ENCODE measurements at regions not wholly inside any gene's neighbourhood (a gene's known extent, or its start where the extent isn't known, plus 50 kb on each side); places are given as distances from the start of the nearest gene placed in this dataset.

DNA sequence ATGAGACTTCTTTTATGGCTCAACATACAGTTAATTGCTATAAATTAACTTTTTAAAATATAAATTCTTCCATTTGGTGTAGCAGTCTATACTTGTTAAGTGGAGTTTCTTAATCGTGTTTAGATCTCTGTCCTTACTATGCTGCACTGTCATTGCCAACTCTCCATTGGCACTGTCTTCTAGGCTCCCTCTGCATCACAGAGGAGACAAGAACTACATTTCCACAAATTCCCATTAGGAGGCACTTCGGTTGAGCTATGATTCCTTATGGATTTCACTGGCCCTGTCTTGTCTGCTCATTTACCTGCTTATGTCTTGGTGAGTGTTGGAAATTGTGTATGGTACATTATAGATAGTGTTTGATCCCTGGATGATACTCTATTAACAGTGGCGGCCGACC is 630.9 kb upstream of the ATXN7L3B start:
- H3K36me3 ChIP-seq (ENCODE audit: insufficient read depth, low read length), result no peaks in the 10 kb centered on the region
- H4K20me1 ChIP-seq (ENCODE audit: insufficient read depth), result no peaks in the 10 kb centered on the region
- no peaks in the 10 kb centered on the region for H3K79me2 ChIP-seq (replicated peaks; ENCODE audit: insufficient read depth, low read length)
- no peaks in the 10 kb centered on the region for H3K9me3 ChIP-seq (ENCODE audit: low read length)
- H3F3A ChIP-seq (ENCODE audit: insufficient read depth, low read length, poor library complexity, severe bottlenecking), result no peaks in the 10 kb centered on the region
- no peaks in the 10 kb centered on the region for H3K9me2 ChIP-seq (ENCODE audit: insufficient read depth, low read length)
- no peaks in the 10 kb centered on the region for H3K27me3 ChIP-seq (ENCODE audit: insufficient read depth, low read depth, low read length)
- H3K9ac ChIP-seq (ENCODE audit: low read length), result no peak overlapping the region
- H2AFZ ChIP-seq (ENCODE audit: low read depth, low read length), result no peak overlapping the region
- H3K4me3 ChIP-seq (ENCODE audit: low read length), result no peak overlapping the region
- TF ChIP-seq SMC3 (conservative IDR thresholded peaks at IDR 0.05; ENCODE audit: poor library complexity) (no peak), RAD21 (conservative IDR thresholded peaks at IDR 0.05) (no peak), POLR2AphosphoS5 (IDR thresholded peaks at IDR 0.05) (no peak), EP300 (conservative IDR thresholded peaks at IDR 0.05; ENCODE audit: poor library complexity, severe bottlenecking) (no peak), TAF1 (IDR thresholded peaks at IDR 0.05; ENCODE audit: low read depth) (no peak)
- TF ChIP-seq, protein P1, sequence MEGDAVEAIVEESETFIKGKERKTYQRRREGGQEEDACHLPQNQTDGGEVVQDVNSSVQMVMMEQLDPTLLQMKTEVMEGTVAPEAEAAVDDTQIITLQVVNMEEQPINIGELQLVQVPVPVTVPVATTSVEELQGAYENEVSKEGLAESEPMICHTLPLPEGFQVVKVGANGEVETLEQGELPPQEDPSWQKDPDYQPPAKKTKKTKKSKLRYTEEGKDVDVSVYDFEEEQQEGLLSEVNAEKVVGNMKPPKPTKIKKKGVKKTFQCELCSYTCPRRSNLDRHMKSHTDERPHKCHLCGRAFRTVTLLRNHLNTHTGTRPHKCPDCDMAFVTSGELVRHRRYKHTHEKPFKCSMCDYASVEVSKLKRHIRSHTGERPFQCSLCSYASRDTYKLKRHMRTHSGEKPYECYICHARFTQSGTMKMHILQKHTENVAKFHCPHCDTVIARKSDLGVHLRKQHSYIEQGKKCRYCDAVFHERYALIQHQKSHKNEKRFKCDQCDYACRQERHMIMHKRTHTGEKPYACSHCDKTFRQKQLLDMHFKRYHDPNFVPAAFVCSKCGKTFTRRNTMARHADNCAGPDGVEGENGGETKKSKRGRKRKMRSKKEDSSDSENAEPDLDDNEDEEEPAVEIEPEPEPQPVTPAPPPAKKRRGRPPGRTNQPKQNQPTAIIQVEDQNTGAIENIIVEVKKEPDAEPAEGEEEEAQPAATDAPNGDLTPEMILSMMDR (IDR thresholded peaks at IDR 0.05; ENCODE audit: poor library complexity, severe bottlenecking), result no peak
- no peak overlapping the region for H3K27ac ChIP-seq (ENCODE audit: low read length)
- no peak overlapping the region for H3K4me2 ChIP-seq (ENCODE audit: low read length)

DNA sequence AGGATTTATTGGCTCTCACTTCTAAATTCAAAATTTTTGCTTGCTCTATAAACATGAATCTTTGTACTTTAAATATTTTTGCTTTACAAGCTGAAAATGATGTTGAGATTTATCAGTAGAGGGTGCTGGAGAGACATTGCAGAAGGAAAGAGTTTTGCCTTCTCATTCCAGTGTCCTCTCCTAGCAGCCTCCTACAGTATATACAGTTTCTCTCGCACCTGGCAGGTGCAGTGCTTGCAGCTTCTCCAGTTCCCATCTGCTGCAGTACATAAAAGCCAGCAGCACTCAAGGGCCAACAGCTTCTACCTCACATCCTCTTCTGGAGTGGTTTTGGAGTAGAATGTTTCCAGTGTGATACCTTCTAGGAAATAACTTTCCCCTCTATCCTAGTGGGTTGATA is 601.8 kb upstream of the ATXN7L3B start:
- Histone ChIP-seq H3K4me2 (ENCODE audit: low read length) (no peak overlapping the region), H3K9me2 (ENCODE audit: insufficient read depth, low read length) (no peaks in the 10 kb centered on the region), H2AFZ (ENCODE audit: low read depth, low read length) (no peak overlapping the region), H3K9me3 (ENCODE audit: low read length) (no peaks in the 10 kb centered on the region), H3K27me3 (ENCODE audit: insufficient read depth, low read depth, low read length) (no peaks in the 10 kb centered on the region), H4K20me1 (ENCODE audit: insufficient read depth) (no peaks in the 10 kb centered on the region), H3K9ac (ENCODE audit: low read length) (no peak overlapping the region), H3K4me3 (ENCODE audit: low read length) (no peak overlapping the region), H3K36me3 (ENCODE audit: insufficient read depth, low read length) (no peaks in the 10 kb centered on the region), H3K79me2 (replicated peaks; ENCODE audit: insufficient read depth, low read length) (no peaks in the 10 kb centered on the region), H3K27ac (ENCODE audit: low read length) (no peak overlapping the region), H3F3A (ENCODE audit: insufficient read depth, low read length, poor library complexity, severe bottlenecking) (no peaks in the 10 kb centered on the region)
- TF ChIP-seq SMC3 (conservative IDR thresholded peaks at IDR 0.05; ENCODE audit: poor library complexity) (peak; percentile 69), TAF1 (IDR thresholded peaks at IDR 0.05; ENCODE audit: low read depth) (no peak), RAD21 (conservative IDR thresholded peaks at IDR 0.05) (peak; percentile 68)
- TF ChIP-seq, protein P1 (IDR thresholded peaks at IDR 0.05; ENCODE audit: poor library complexity, severe bottlenecking), result peak; percentile 57

DNA sequence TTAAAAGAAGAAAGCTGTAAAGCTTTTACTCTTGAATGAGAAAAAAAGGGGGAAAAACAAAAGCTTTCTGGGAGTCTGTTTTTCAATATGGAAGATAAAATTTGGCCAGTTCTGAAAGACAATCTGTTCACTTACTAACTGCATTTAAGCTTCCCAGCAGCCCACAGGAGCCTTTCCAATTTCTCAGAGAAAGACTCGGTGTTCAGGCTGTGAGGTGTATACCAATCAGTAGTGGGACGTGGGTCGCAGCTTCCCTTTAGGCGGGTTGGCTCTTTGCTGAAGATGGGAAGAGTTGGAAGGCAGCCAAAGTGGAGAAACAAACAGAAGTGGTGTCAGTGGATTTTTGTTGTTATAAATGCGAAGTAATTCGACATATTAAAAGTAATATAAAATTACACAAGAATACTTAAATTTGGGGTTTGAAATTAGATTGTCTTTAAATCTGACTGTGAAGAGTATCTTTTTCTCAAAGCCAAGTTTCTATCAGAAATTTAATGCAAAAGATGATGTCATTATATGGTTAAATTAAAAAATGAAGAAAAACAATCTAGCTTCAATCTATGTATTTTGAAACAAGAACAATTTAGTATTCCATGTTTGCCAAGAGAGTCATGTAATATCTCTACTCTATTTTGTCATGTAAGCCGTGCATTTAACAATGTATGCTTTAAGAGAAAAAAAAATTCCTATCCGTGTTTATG is 590.2 kb upstream of the ATXN7L3B start:
- Histone ChIP-seq H3K79me2 (replicated peaks; ENCODE audit: insufficient read depth, low read length) (no peaks in the 10 kb centered on the region), H3K4me2 (ENCODE audit: low read length) (no peak overlapping the region)

More for the DNA sequence above, 590.2 kb upstream of the ATXN7L3B start:
- Histone ChIP-seq H4K20me1 (ENCODE audit: insufficient read depth) (no peaks in the 10 kb centered on the region), H3F3A (ENCODE audit: insufficient read depth, low read length, poor library complexity, severe bottlenecking) (no peaks in the 10 kb centered on the region), H3K27me3 (ENCODE audit: insufficient read depth, low read depth, low read length) (no peaks in the 10 kb centered on the region), H3K9me3 (ENCODE audit: low read length) (no peaks in the 10 kb centered on the region), H2AFZ (ENCODE audit: low read depth, low read length) (no peak overlapping the region), H3K4me3 (ENCODE audit: low read length) (no peak overlapping the region), H3K36me3 (ENCODE audit: insufficient read depth, low read length) (no peaks in the 10 kb centered on the region), H3K27ac (ENCODE audit: low read length) (no peak overlapping the region), H3K9ac (ENCODE audit: low read length) (no peak overlapping the region), H3K9me2 (ENCODE audit: insufficient read depth, low read length) (no peaks in the 10 kb centered on the region)
- TF ChIP-seq EP300 (conservative IDR thresholded peaks at IDR 0.05; ENCODE audit: poor library complexity, severe bottlenecking) (no peak), RAD21 (conservative IDR thresholded peaks at IDR 0.05) (no peak), POLR2AphosphoS5 (IDR thresholded peaks at IDR 0.05) (no peak), MXI1 (conservative IDR thresholded peaks at IDR 0.05; ENCODE audit: poor library complexity, severe bottlenecking) (no peak), SMC3 (conservative IDR thresholded peaks at IDR 0.05; ENCODE audit: poor library complexity) (no peak), EZH2 (IDR thresholded peaks at IDR 0.05; ENCODE audit: borderline replicate concordance, insufficient read depth, low read length, poor library complexity, severe bottlenecking) (no peak), TAF1 (IDR thresholded peaks at IDR 0.05; ENCODE audit: low read depth) (no peak)
- TF ChIP-seq, protein P1 (IDR thresholded peaks at IDR 0.05; ENCODE audit: poor library complexity, severe bottlenecking), result no peak
- TF ChIP-seq, protein P2, sequence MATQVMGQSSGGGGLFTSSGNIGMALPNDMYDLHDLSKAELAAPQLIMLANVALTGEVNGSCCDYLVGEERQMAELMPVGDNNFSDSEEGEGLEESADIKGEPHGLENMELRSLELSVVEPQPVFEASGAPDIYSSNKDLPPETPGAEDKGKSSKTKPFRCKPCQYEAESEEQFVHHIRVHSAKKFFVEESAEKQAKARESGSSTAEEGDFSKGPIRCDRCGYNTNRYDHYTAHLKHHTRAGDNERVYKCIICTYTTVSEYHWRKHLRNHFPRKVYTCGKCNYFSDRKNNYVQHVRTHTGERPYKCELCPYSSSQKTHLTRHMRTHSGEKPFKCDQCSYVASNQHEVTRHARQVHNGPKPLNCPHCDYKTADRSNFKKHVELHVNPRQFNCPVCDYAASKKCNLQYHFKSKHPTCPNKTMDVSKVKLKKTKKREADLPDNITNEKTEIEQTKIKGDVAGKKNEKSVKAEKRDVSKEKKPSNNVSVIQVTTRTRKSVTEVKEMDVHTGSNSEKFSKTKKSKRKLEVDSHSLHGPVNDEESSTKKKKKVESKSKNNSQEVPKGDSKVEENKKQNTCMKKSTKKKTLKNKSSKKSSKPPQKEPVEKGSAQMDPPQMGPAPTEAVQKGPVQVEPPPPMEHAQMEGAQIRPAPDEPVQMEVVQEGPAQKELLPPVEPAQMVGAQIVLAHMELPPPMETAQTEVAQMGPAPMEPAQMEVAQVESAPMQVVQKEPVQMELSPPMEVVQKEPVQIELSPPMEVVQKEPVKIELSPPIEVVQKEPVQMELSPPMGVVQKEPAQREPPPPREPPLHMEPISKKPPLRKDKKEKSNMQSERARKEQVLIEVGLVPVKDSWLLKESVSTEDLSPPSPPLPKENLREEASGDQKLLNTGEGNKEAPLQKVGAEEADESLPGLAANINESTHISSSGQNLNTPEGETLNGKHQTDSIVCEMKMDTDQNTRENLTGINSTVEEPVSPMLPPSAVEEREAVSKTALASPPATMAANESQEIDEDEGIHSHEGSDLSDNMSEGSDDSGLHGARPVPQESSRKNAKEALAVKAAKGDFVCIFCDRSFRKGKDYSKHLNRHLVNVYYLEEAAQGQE (IDR thresholded peaks at IDR 0.05; ENCODE audit: borderline replicate concordance), result no peak

Data from neural cell (in vitro differentiated cells).